ENCODE measurements at regions not wholly inside any gene's neighbourhood (a gene's known extent, or its start where the extent isn't known, plus 50 kb on each side); places are given as distances from the start of the nearest gene placed in this dataset.

GRCh38 chr21:36543924-36544323 is 64.0 kb upstream of the CLDN14 start:
- Histone ChIP-seq H3K79me2 (ENCODE audit: control insufficient read depth, low read length) (no peaks in the 10 kb centered on the region), H3K4me1 (ENCODE audit: control insufficient read depth, low read length) (no peaks in the 10 kb centered on the region), H3K9me3 (ENCODE audit: control insufficient read depth, insufficient read depth, low read length) (no peaks in the 10 kb centered on the region), H3K36me3 (ENCODE audit: control insufficient read depth, low read length) (no peaks in the 10 kb centered on the region), H4K20me1 (ENCODE audit: control insufficient read depth, insufficient read depth, low read depth, low read length) (no peaks in the 10 kb centered on the region), H3K4me3 (ENCODE audit: low read length) (no peak overlapping the region), H3K9me2 (replicated peaks; ENCODE audit: control insufficient read depth, low read length) (no peaks in the 10 kb centered on the region), H3K27ac (ENCODE audit: low read depth, low read length) (no peak overlapping the region), H3F3A (ENCODE audit: control insufficient read depth, insufficient read depth) (no peaks in the 10 kb centered on the region), H3K4me2 (ENCODE audit: low read length) (no peak overlapping the region), H3K27me3 (ENCODE audit: control insufficient read depth, low read length) (peaks cover 47% of the 10 kb centered on the region)
- no peak for TF ChIP-seq EZH2phosphoT487 (IDR thresholded peaks at IDR 0.05; ENCODE audit: borderline replicate concordance, low read length)
- TF ChIP-seq CTCF (IDR thresholded peaks at IDR 0.05; ENCODE audit: low read depth, low read length, poor library complexity, severe bottlenecking) = no peak

- no peaks in the 10 kb centered on the region for H3K36me3 ChIP-seq (ENCODE audit: control insufficient read depth, low read length)
- H3K27me3 ChIP-seq (ENCODE audit: control insufficient read depth, low read length) = peaks cover 47% of the 10 kb centered on the region
- no peaks in the 10 kb centered on the region for H3K9me2 ChIP-seq (replicated peaks; ENCODE audit: control insufficient read depth, low read length)
- H3F3A ChIP-seq (ENCODE audit: control insufficient read depth, insufficient read depth) = no peaks in the 10 kb centered on the region
- no peak for TF ChIP-seq CTCF (IDR thresholded peaks at IDR 0.05; ENCODE audit: low read depth, low read length, poor library complexity, severe bottlenecking)
- TF ChIP-seq EZH2phosphoT487 (IDR thresholded peaks at IDR 0.05; ENCODE audit: borderline replicate concordance, low read length) = no peak
- H3K79me2 ChIP-seq (ENCODE audit: control insufficient read depth, low read length) = no peaks in the 10 kb centered on the region
- no peaks in the 10 kb centered on the region for H3K9me3 ChIP-seq (ENCODE audit: control insufficient read depth, insufficient read depth, low read length)
- H3K4me2 ChIP-seq (ENCODE audit: low read length) = no peak overlapping the region
- no peak overlapping the region for H3K27ac ChIP-seq (ENCODE audit: low read depth, low read length)
- H3K4me3 ChIP-seq (ENCODE audit: low read length) = no peak overlapping the region
- H3K4me1 ChIP-seq (ENCODE audit: control insufficient read depth, low read length) = no peaks in the 10 kb centered on the region
- H4K20me1 ChIP-seq (ENCODE audit: control insufficient read depth, insufficient read depth, low read depth, low read length) = no peaks in the 10 kb centered on the region
Observed at GRCh38 chr21:36544545-36544944, 64.6 kb upstream of the CLDN14 start.

GRCh38 chr21:36545776-36546511 is 66.0 kb upstream of the CLDN14 start:
- Histone ChIP-seq H3K4me2 (ENCODE audit: low read length) (no peak overlapping the region), H3K36me3 (ENCODE audit: control insufficient read depth, low read length) (no peaks in the 10 kb centered on the region), H3K4me1 (ENCODE audit: control insufficient read depth, low read length) (no peaks in the 10 kb centered on the region), H3K4me3 (ENCODE audit: low read length) (no peak overlapping the region), H4K20me1 (ENCODE audit: control insufficient read depth, insufficient read depth, low read depth, low read length) (no peaks in the 10 kb centered on the region), H3K27ac (ENCODE audit: low read depth, low read length) (no peak overlapping the region), H3K27me3 (ENCODE audit: control insufficient read depth, low read length) (peaks cover 42% of the 10 kb centered on the region), H3F3A (ENCODE audit: control insufficient read depth, insufficient read depth) (no peaks in the 10 kb centered on the region), H3K79me2 (ENCODE audit: control insufficient read depth, low read length) (no peaks in the 10 kb centered on the region), H3K9me2 (replicated peaks; ENCODE audit: control insufficient read depth, low read length) (no peaks in the 10 kb centered on the region), H3K9me3 (ENCODE audit: control insufficient read depth, insufficient read depth, low read length) (no peaks in the 10 kb centered on the region)
- TF ChIP-seq CTCF (IDR thresholded peaks at IDR 0.05; ENCODE audit: low read depth, low read length, poor library complexity, severe bottlenecking) (no peak), EZH2phosphoT487 (IDR thresholded peaks at IDR 0.05; ENCODE audit: borderline replicate concordance, low read length) (no peak)
